H9 (cell line): ENCODE measurements at regions not wholly inside any gene's neighbourhood (a gene's known extent, or its start where the extent isn't known, plus 50 kb on each side); places are given as distances from the start of the nearest gene placed in this dataset.

ENCODE experiments used
- DNase-seq: peaks from one replicate; pipeline ENCODE4 v3.0.0-alpha.2; 2017
- H2AFZ ChIP-seq: one replicate; pipeline ENCODE4 v1.6.1; 2013; ENCODE audit warnings: mild to moderate bottlenecking, low read length, control low read depth, moderate library complexity
- H2AK5ac ChIP-seq: 2 replicates; pipeline ENCODE4 v1.6.1; 2013; ENCODE audit warnings: low read length, control low read depth, mixed read lengths; ENCODE audit not compliant: insufficient read length
- H2BK120ac ChIP-seq: one replicate; pipeline ENCODE4 v1.6.1; 2013; ENCODE audit warnings: low read depth, mild to moderate bottlenecking, low read length, control low read depth, inconsistent platforms; ENCODE audit not compliant: poor library complexity, severe bottlenecking
- H2BK12ac ChIP-seq: 2 replicates; pipeline ENCODE4 v1.6.1; 2013; ENCODE audit warnings: low read length, control low read depth, mixed read lengths, low read depth; ENCODE audit not compliant: insufficient read length
- H2BK15ac ChIP-seq: 2 replicates; pipeline ENCODE4 v1.6.1; 2013; ENCODE audit warnings: low read depth, low read length, control low read depth
- H2BK20ac ChIP-seq: one replicate; pipeline ENCODE4 v1.6.1; 2013; ENCODE audit warnings: low read depth, mild to moderate bottlenecking, low read length, control low read depth, inconsistent platforms; ENCODE audit not compliant: poor library complexity, severe bottlenecking
- H2BK5ac ChIP-seq: 2 replicates; pipeline ENCODE4 v1.6.1; 2013; ENCODE audit warnings: low read length, control low read depth, mixed read lengths; ENCODE audit not compliant: insufficient read length
- H3K14ac ChIP-seq: 2 replicates; pipeline ENCODE4 v1.6.1; 2013; ENCODE audit warnings: low read length, control low read depth; ENCODE audit not compliant: insufficient read depth
- H3K18ac ChIP-seq: 2 replicates; pipeline ENCODE4 v1.6.1; 2013; ENCODE audit warnings: low read depth, mild to moderate bottlenecking, mixed read lengths, low read length, control low read depth; ENCODE audit not compliant: insufficient read length
- H3K23ac ChIP-seq: 2 replicates; pipeline ENCODE4 v1.6.1; 2013; ENCODE audit warnings: low read length, control low read depth, mixed read lengths, low read depth; ENCODE audit not compliant: insufficient read length
- H3K23me2 ChIP-seq: 2 replicates; pipeline ENCODE4 v1.6.1; 2013; ENCODE audit warnings: low read depth, mild to moderate bottlenecking, mixed read lengths, low read length, control low read depth; ENCODE audit not compliant: insufficient read length, poor library complexity, severe bottlenecking
- H3K27ac ChIP-seq: 2 replicates; pipeline ENCODE4 v1.5.1; 2013; ENCODE audit warnings: low read length, control low read depth, mixed read lengths, low read depth; ENCODE audit not compliant: insufficient read length
- H3K27me3 ChIP-seq: 2 replicates; pipeline ENCODE4 v1.6.1; 2013; ENCODE audit warnings: low read length, control low read depth, inconsistent platforms; ENCODE audit not compliant: insufficient read depth
- H3K4ac ChIP-seq: 2 replicates; pipeline ENCODE4 v1.6.1; 2013; ENCODE audit warnings: low read depth, mild to moderate bottlenecking, control low read depth, inconsistent platforms, low read length, moderate library complexity
- H3K4me1 ChIP-seq: 2 replicates; pipeline ENCODE4 v1.6.1; 2013; ENCODE audit warnings: low read length, control low read depth, inconsistent platforms; ENCODE audit not compliant: insufficient read depth
- H3K4me2 ChIP-seq: 2 replicates; pipeline ENCODE4 v1.6.1; 2013; ENCODE audit warnings: low read length, control low read depth, mixed read lengths; ENCODE audit not compliant: insufficient read length, insufficient read depth
- H3K56ac ChIP-seq: 2 replicates; pipeline ENCODE4 v1.6.1; 2013; ENCODE audit warnings: low read depth, mild to moderate bottlenecking, mixed read lengths, low read length, control low read depth; ENCODE audit not compliant: insufficient read length
- H3K79me1 ChIP-seq: 2 replicates; pipeline ENCODE4 v1.6.1; 2013; ENCODE audit warnings: low read depth, mild to moderate bottlenecking, moderate library complexity, low read length, control low read depth, inconsistent platforms; ENCODE audit not compliant: insufficient read depth, poor library complexity, severe bottlenecking
- H3K79me2 ChIP-seq: 2 replicates; pipeline ENCODE4 v1.6.1; 2013; ENCODE audit warnings: low read length, control low read depth, inconsistent platforms; ENCODE audit not compliant: insufficient read depth
- H3K9ac ChIP-seq: 2 replicates; pipeline ENCODE4 v1.6.1; 2013; ENCODE audit warnings: low read length, control low read depth, mixed read lengths; ENCODE audit not compliant: insufficient read length; ENCODE audit errors: extremely low read depth
- H3K9me3 ChIP-seq: one replicate; pipeline ENCODE4 v1.6.1; 2013; ENCODE audit warnings: low read depth, low read length, inconsistent platforms; ENCODE audit not compliant: control insufficient read depth
- H3T11ph ChIP-seq: one replicate; pipeline ENCODE4 v1.6.1; 2013; ENCODE audit warnings: mild to moderate bottlenecking, low read length, control low read depth, inconsistent platforms
- H4K20me1 ChIP-seq: one replicate; pipeline ENCODE4 v1.6.1; 2013; ENCODE audit not compliant: control insufficient read depth, insufficient read length, insufficient read depth
- H4K5ac ChIP-seq: 2 replicates; pipeline ENCODE4 v1.6.1; 2013; ENCODE audit warnings: low read depth, mild to moderate bottlenecking, mixed read lengths, low read length, control low read depth; ENCODE audit not compliant: insufficient read length
- H4K8ac ChIP-seq: replicated peaks from 2 replicates; pipeline ENCODE4 v1.6.1; 2013; ENCODE audit warnings: low read length, control low read depth, mixed read lengths, low read depth; ENCODE audit not compliant: insufficient read length
- H4K91ac ChIP-seq: 2 replicates; pipeline ENCODE4 v1.6.1; 2013; ENCODE audit warnings: low read depth, mild to moderate bottlenecking, moderate library complexity, mixed read lengths, low read length, control low read depth; ENCODE audit not compliant: insufficient read length
- H3K27ac Mint-ChIP-seq, 3 experiments: 2 replicates in 2 of 3; 3 replicates in 1 of 3; pipeline ENCODE4 v1.8.0; 2020 to 2021; ENCODE audit warnings: mixed read lengths in 3 of 3, mild to moderate bottlenecking in 1 of 3, moderate library complexity in 1 of 3
- H3K27me3 Mint-ChIP-seq: 2 replicates; pipeline ENCODE4 v1.8.0; 2021; ENCODE audit warnings: low read depth, mild to moderate bottlenecking, moderate library complexity, mixed read lengths
- H3K36me3 Mint-ChIP-seq, 3 experiments: 2 replicates in 2 of 3; 3 replicates in 1 of 3; pipeline ENCODE4 v1.8.0; 2020 to 2021; ENCODE audit warnings: low read depth in 3 of 3, mixed read lengths in 3 of 3; ENCODE audit not compliant: insufficient read depth in 1 of 3
- H3K4me1 Mint-ChIP-seq, 2 experiments: 2 replicates each; pipeline ENCODE4 v1.8.0; 2020; ENCODE audit warnings: mixed read lengths in 2 of 2
- H3K4me3 Mint-ChIP-seq, 2 experiments: 2 replicates in 1 of 2; 3 replicates in 1 of 2; pipeline ENCODE4 v1.8.0; 2020 to 2021; ENCODE audit warnings: mild to moderate bottlenecking in 2 of 2, mixed read lengths in 2 of 2, moderate library complexity in 1 of 2
- H3K9me3 Mint-ChIP-seq, 2 experiments: 2 replicates in 1 of 2; 3 replicates in 1 of 2; pipeline ENCODE4 v1.8.0; 2020; ENCODE audit warnings: mild to moderate bottlenecking in 2 of 2, mixed read lengths in 2 of 2, moderate library complexity in 1 of 2
- CTCF ChIP-seq: fragments of 200-600 bp; sonication (generic); conservative IDR thresholded peaks from 3 replicates; pipeline ENCODE4 v1.8.0; 2021; ENCODE audit warnings: antibody characterized with exemption, mild to moderate bottlenecking
- WGBS: extraction: QIAGEN DNeasy Blood & Tissue Kit; methylation state at CpG from one replicate; pipeline ENCODE4 v1.1.7; 2013; ENCODE audit warnings: missing lambda C conversion rate, low lambda C conversion rate, mixed read lengths; ENCODE audit not compliant: insufficient read length; ENCODE audit errors: extremely low coverage; 5-methylcytosine and 5-hydroxymethylcytosine counted together

GRCh38 chr20:52757411-52757810 is 214.7 kb upstream of the TSHZ2 start:
- Histone ChIP-seq H3K14ac (no peak overlapping the region), H4K91ac (no peak overlapping the region), H2AFZ (no peak overlapping the region), H3K4me2 (no peak overlapping the region), H3K18ac (no peak overlapping the region), H3K23me2 (no peaks in the 10 kb centered on the region), H2BK120ac (no peak overlapping the region), H4K20me1 (no peaks in the 10 kb centered on the region), H3K9me3 (no peaks in the 10 kb centered on the region), H3K4ac (no peak overlapping the region), H3K79me2 (no peaks in the 10 kb centered on the region), H4K8ac (no peak overlapping the region), H3K4me1 (no peaks in the 10 kb centered on the region), H2BK5ac (no peak overlapping the region), H2BK15ac (no peak overlapping the region), H3K27ac (no peak overlapping the region), H3K27me3 (no peaks in the 10 kb centered on the region), H2BK20ac (no peak overlapping the region), H2BK12ac (no peak overlapping the region), H2AK5ac (no peak overlapping the region), H3K9ac (no peak overlapping the region), H3K56ac (no peak overlapping the region), H3T11ph (no peak overlapping the region), H3K79me1 (no peaks in the 10 kb centered on the region), H3K23ac (no peak overlapping the region), H4K5ac (no peak overlapping the region)
- H3K27ac Mint-ChIP-seq, result no peak overlapping the region
- WGBS, result no CpG with 5 or more reads among the region's 3 CpGs
- H3K4me1 Mint-ChIP-seq, result no peaks in the 10 kb centered on the region
- TF ChIP-seq CTCF, result no peak
- no peaks in the 10 kb centered on the region for H3K36me3 Mint-ChIP-seq
- no peak for DNase-seq
- H3K27me3 Mint-ChIP-seq, result peaks cover 2% of the 10 kb centered on the region; the same call in 1 of the 2 replicates
- peaks cover 0 to 2% of the 10 kb centered on the region in 2 experiments; a peak in 1 of 5 replicates for H3K9me3 Mint-ChIP-seq
- no peak overlapping the region for H3K4me3 Mint-ChIP-seq
